GM18498 (cell line): ENCODE measurements at regions not wholly inside any gene's neighbourhood (a gene's known extent, or its start where the extent isn't known, plus 50 kb on each side); places are given as distances from the start of the nearest gene placed in this dataset.

ENCODE experiments used
- ATAC-seq: cut with Tn5 transposase; IDR thresholded peaks from one replicate; pipeline ENCODE4 v1.9.1; 2021; ENCODE audit warnings: mild to moderate bottlenecking, moderate library complexity; ENCODE audit not compliant: unreplicated experiment

GRCh38 chrX:6325437-6325836 lies 96.8 kb upstream of the NLGN4X start:
- ATAC-seq, result no peak

GRCh38 chrX:6313356-6313755 lies 84.7 kb upstream of the NLGN4X start:
- ATAC-seq, result no peak

GRCh38 chrX:6311540-6311939 lies 82.9 kb upstream of the NLGN4X start:
- peak; percentile 53 for ATAC-seq

GRCh38 chrX:6307156-6307555 lies 78.5 kb upstream of the NLGN4X start:
- no peak for ATAC-seq

- ATAC-seq, result no peak
Measured at GRCh38 chrX:6299724-6300123, 71.1 kb upstream of the NLGN4X start.

GRCh38 chrX:6293716-6294115 lies 65.0 kb upstream of the NLGN4X start:
- no peak for ATAC-seq

GRCh38 chrX:6292599-6292998 lies 63.9 kb upstream of the NLGN4X start:
- no peak for ATAC-seq

GRCh38 chrX:6291444-6291843 lies 62.8 kb upstream of the NLGN4X start:
- ATAC-seq, result no peak

- ATAC-seq, result no peak
Measured at GRCh38 chrX:6283826-6284225, 55.2 kb upstream of the NLGN4X start.

- ATAC-seq, result no peak
Measured at GRCh38 chrX:6279277-6279909, 50.7 kb upstream of the NLGN4X start.
